Fibroblast of pulmonary artery (primary cell): ENCODE measurements at regions not wholly inside any gene's neighbourhood (a gene's known extent, or its start where the extent isn't known, plus 50 kb on each side); places are given as distances from the start of the nearest gene placed in this dataset.

Experiments
- DNase-seq: peaks from one replicate; pipeline ENCODE4 v3.0.0-alpha.2; 2010; ENCODE audit warnings: low read depth
- H3K4me3 ChIP-seq: replicated peaks from 2 replicates; pipeline ENCODE4 v1.5.1; 2011; ENCODE audit warnings: low read depth, mild to moderate bottlenecking, control low read depth, low read length, moderate library complexity
- TF ChIP-seq, protein P1 (sequence below): IDR thresholded peaks from 2 replicates; pipeline ENCODE4 v1.5.1; 2011; ENCODE audit warnings: mild to moderate bottlenecking, control low read depth, low read length, inconsistent platforms; ENCODE audit errors: missing control alignments

DNA sequence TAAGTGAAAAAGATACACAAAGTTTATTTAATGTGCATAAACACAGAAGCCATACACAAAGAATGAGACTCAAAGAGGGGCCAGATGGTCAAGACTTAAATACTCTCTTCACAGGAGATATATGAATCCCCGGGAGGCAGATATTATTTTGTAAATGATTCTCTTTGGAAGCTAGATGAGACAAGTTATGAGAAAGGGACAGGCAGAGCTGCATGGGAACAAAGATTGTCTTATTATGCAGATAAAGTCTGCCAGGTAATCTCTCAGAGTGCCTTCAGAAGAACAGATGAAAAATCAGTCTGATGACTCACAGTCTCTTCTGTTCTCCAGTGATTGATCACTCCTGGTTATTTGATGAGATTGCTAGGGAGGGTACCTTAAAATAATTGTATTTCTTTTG, 89.0 kb downstream of the NAF1 start:
- DNase-seq, result no peak
- no peak overlapping the region for H3K4me3 ChIP-seq
- TF ChIP-seq, protein P1, sequence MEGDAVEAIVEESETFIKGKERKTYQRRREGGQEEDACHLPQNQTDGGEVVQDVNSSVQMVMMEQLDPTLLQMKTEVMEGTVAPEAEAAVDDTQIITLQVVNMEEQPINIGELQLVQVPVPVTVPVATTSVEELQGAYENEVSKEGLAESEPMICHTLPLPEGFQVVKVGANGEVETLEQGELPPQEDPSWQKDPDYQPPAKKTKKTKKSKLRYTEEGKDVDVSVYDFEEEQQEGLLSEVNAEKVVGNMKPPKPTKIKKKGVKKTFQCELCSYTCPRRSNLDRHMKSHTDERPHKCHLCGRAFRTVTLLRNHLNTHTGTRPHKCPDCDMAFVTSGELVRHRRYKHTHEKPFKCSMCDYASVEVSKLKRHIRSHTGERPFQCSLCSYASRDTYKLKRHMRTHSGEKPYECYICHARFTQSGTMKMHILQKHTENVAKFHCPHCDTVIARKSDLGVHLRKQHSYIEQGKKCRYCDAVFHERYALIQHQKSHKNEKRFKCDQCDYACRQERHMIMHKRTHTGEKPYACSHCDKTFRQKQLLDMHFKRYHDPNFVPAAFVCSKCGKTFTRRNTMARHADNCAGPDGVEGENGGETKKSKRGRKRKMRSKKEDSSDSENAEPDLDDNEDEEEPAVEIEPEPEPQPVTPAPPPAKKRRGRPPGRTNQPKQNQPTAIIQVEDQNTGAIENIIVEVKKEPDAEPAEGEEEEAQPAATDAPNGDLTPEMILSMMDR, result no peak

GRCh38 chr4:163072222-163072621, 94.5 kb downstream of the NAF1 start:
- DNase-seq, result no peak
- TF ChIP-seq, protein P1, result no peak
- H3K4me3 ChIP-seq, result no peak overlapping the region

GRCh38 chr4:163071308-163071707, 95.4 kb downstream of the NAF1 start:
- TF ChIP-seq, protein P1, result no peak
- no peak for DNase-seq
- no peak overlapping the region for H3K4me3 ChIP-seq

- TF ChIP-seq, protein P1, result no peak
- DNase-seq, result no peak
- H3K4me3 ChIP-seq, result no peak overlapping the region
Observed at GRCh38 chr4:163070023-163070422, 96.7 kb downstream of the NAF1 start.

GRCh38 chr4:163063891-163064290, 102.8 kb downstream of the NAF1 start:
- TF ChIP-seq, protein P1, result no peak
- peak; percentile 3 for DNase-seq
- H3K4me3 ChIP-seq, result no peak overlapping the region

GRCh38 chr4:163048447-163048846, 118.2 kb downstream of the NAF1 start:
- TF ChIP-seq, protein P1, result peak; percentile 53
- H3K4me3 ChIP-seq, result no peak overlapping the region
- DNase-seq, result peak; percentile 47

GRCh38 chr4:163042306-163042705, 124.4 kb downstream of the NAF1 start:
- no peak for DNase-seq
- TF ChIP-seq, protein P1, result no peak
- H3K4me3 ChIP-seq, result no peak overlapping the region
